ENCODE measurements at regions not wholly inside any gene's neighbourhood (a gene's known extent, or its start where the extent isn't known, plus 50 kb on each side); places are given as distances from the start of the nearest gene placed in this dataset.

GRCh38 chr18:46299465-46300008, 195.4 kb downstream of the HAUS1 start:
- no peaks in the 10 kb centered on the region for H3K36me3 ChIP-seq (replicated peaks; ENCODE audit: insufficient read depth, low read length)
- no peak overlapping the region for H3K9ac ChIP-seq (ENCODE audit: low read length)
- no peaks in the 10 kb centered on the region for H3K4me1 ChIP-seq (ENCODE audit: low read length)
- no peaks in the 10 kb centered on the region for H3K79me2 ChIP-seq (ENCODE audit: low read length)
- no peaks in the 10 kb centered on the region for H3K27me3 ChIP-seq (replicated peaks; ENCODE audit: insufficient read depth, low read length)
- H4K20me1 ChIP-seq (ENCODE audit: insufficient read depth, low read length), result no peaks in the 10 kb centered on the region
- TF ChIP-seq EZH2 (optimal IDR thresholded peaks at IDR 0.05; ENCODE audit: low read depth, low read length), result no peak
- no peak for TF ChIP-seq EZH2phosphoT487 (IDR thresholded peaks at IDR 0.05; ENCODE audit: low read length)
- no peak for TF ChIP-seq CTCF (IDR thresholded peaks at IDR 0.05; ENCODE audit: low read length)
- no peak overlapping the region for H3K4me3 ChIP-seq (ENCODE audit: low read length)
- no peak overlapping the region for H3K27ac ChIP-seq (ENCODE audit: low read length)
- H3K9me2 ChIP-seq (replicated peaks; ENCODE audit: insufficient read depth, low read length), result no peaks in the 10 kb centered on the region
- no peaks in the 10 kb centered on the region for H3K9me3 ChIP-seq (replicated peaks; ENCODE audit: insufficient read depth, low read length)
- no peaks in the 10 kb centered on the region for H3F3A ChIP-seq (ENCODE audit: insufficient read depth, low read length)
- no peak for DNase-seq
- H3K4me2 ChIP-seq (ENCODE audit: low read depth, low read length), result no peak overlapping the region
- H2AFZ ChIP-seq (ENCODE audit: low read length), result no peak overlapping the region

GRCh38 chr18:46301081-46301480, 196.9 kb downstream of the HAUS1 start:
- Histone ChIP-seq H3K4me3 (ENCODE audit: low read length) (no peak overlapping the region), H3K4me1 (ENCODE audit: low read length) (no peaks in the 10 kb centered on the region), H3K9me3 (replicated peaks; ENCODE audit: insufficient read depth, low read length) (no peaks in the 10 kb centered on the region), H3K27ac (ENCODE audit: low read length) (no peak overlapping the region), H2AFZ (ENCODE audit: low read length) (no peak overlapping the region), H4K20me1 (ENCODE audit: insufficient read depth, low read length) (no peaks in the 10 kb centered on the region), H3K36me3 (replicated peaks; ENCODE audit: insufficient read depth, low read length) (no peaks in the 10 kb centered on the region), H3K4me2 (ENCODE audit: low read depth, low read length) (no peak overlapping the region), H3K79me2 (ENCODE audit: low read length) (no peaks in the 10 kb centered on the region), H3K9me2 (replicated peaks; ENCODE audit: insufficient read depth, low read length) (no peaks in the 10 kb centered on the region), H3K9ac (ENCODE audit: low read length) (no peak overlapping the region), H3F3A (ENCODE audit: insufficient read depth, low read length) (no peaks in the 10 kb centered on the region), H3K27me3 (replicated peaks; ENCODE audit: insufficient read depth, low read length) (no peaks in the 10 kb centered on the region)
- TF ChIP-seq EZH2phosphoT487 (IDR thresholded peaks at IDR 0.05; ENCODE audit: low read length) (no peak), EZH2 (optimal IDR thresholded peaks at IDR 0.05; ENCODE audit: low read depth, low read length) (no peak), CTCF (IDR thresholded peaks at IDR 0.05; ENCODE audit: low read length) (no peak)
- no peak for DNase-seq

- no peak for DNase-seq
- H4K20me1 ChIP-seq (ENCODE audit: insufficient read depth, low read length), result no peaks in the 10 kb centered on the region
- no peak overlapping the region for H3K27ac ChIP-seq (ENCODE audit: low read length)
- H3K4me2 ChIP-seq (ENCODE audit: low read depth, low read length), result no peak overlapping the region
- no peaks in the 10 kb centered on the region for H3K36me3 ChIP-seq (replicated peaks; ENCODE audit: insufficient read depth, low read length)
- H3F3A ChIP-seq (ENCODE audit: insufficient read depth, low read length), result no peaks in the 10 kb centered on the region
- no peaks in the 10 kb centered on the region for H3K9me3 ChIP-seq (replicated peaks; ENCODE audit: insufficient read depth, low read length)
- no peak overlapping the region for H3K4me3 ChIP-seq (ENCODE audit: low read length)
- no peak overlapping the region for H2AFZ ChIP-seq (ENCODE audit: low read length)
- H3K27me3 ChIP-seq (replicated peaks; ENCODE audit: insufficient read depth, low read length), result no peaks in the 10 kb centered on the region
- TF ChIP-seq EZH2phosphoT487 (IDR thresholded peaks at IDR 0.05; ENCODE audit: low read length), result no peak
- no peak for TF ChIP-seq CTCF (IDR thresholded peaks at IDR 0.05; ENCODE audit: low read length)
- no peak for TF ChIP-seq EZH2 (optimal IDR thresholded peaks at IDR 0.05; ENCODE audit: low read depth, low read length)
- H3K9ac ChIP-seq (ENCODE audit: low read length), result no peak overlapping the region
- H3K9me2 ChIP-seq (replicated peaks; ENCODE audit: insufficient read depth, low read length), result no peaks in the 10 kb centered on the region
- no peaks in the 10 kb centered on the region for H3K4me1 ChIP-seq (ENCODE audit: low read length)
- H3K79me2 ChIP-seq (ENCODE audit: low read length), result no peaks in the 10 kb centered on the region
Measured at GRCh38 chr18:46301571-46301970, 197.4 kb downstream of the HAUS1 start.

Measured in MM.1S (cell line).